ENCODE measurements at regions not wholly inside any gene's neighbourhood (a gene's known extent, or its start where the extent isn't known, plus 50 kb on each side); places are given as distances from the start of the nearest gene placed in this dataset.

- Histone ChIP-seq H3K9me3 (ENCODE audit: low read depth) (no peaks in the 10 kb centered on the region), H3K4me1 (ENCODE audit: insufficient read depth) (no peaks in the 10 kb centered on the region), H3K4me2 (no peak overlapping the region), H3K9me2 (replicated peaks; ENCODE audit: insufficient read depth) (no peaks in the 10 kb centered on the region), H2AFZ (no peak overlapping the region), H3K27me3 (no peaks in the 10 kb centered on the region), H4K20me1 (ENCODE audit: insufficient read depth, poor library complexity, severe bottlenecking) (no peaks in the 10 kb centered on the region), H3K36me3 (replicated peaks; ENCODE audit: insufficient read depth, low read depth) (no peaks in the 10 kb centered on the region), H3K27ac (no peak overlapping the region), H3K4me3 (no peak overlapping the region), H3K79me2 (no peaks in the 10 kb centered on the region)
- WGBS (ENCODE audit: low lambda C conversion rate, missing lambda C conversion rate): 85% methylated on average over 1 of the region's 1 CpG
- DNase-seq (ENCODE audit: low spot score): no peak
- TF ChIP-seq CTCF (IDR thresholded peaks at IDR 0.05; ENCODE audit: poor library complexity): no peak
- TF ChIP-seq EZH2 (IDR thresholded peaks at IDR 0.05; ENCODE audit: borderline replicate concordance): no peak
- TF ChIP-seq EZH2phosphoT487 (IDR thresholded peaks at IDR 0.05; ENCODE audit: low read depth, severe bottlenecking, unreplicated experiment): no peak
Observed at GRCh38 chr5:167877924-167878323, 413.5 kb upstream of the WWC1 start.

GRCh38 chr5:167880420-167880819, 411.0 kb upstream of the WWC1 start:
- H3K79me2 ChIP-seq: no peaks in the 10 kb centered on the region
- no peak overlapping the region for H2AFZ ChIP-seq
- H3K4me3 ChIP-seq: no peak overlapping the region
- no peak overlapping the region for H3K27ac ChIP-seq
- H3K4me1 ChIP-seq (ENCODE audit: insufficient read depth): no peaks in the 10 kb centered on the region
- no peak for DNase-seq (ENCODE audit: low spot score)
- H3K4me2 ChIP-seq: no peak overlapping the region
- no peaks in the 10 kb centered on the region for H3K9me3 ChIP-seq (ENCODE audit: low read depth)
- no peaks in the 10 kb centered on the region for H4K20me1 ChIP-seq (ENCODE audit: insufficient read depth, poor library complexity, severe bottlenecking)
- no peaks in the 10 kb centered on the region for H3K36me3 ChIP-seq (replicated peaks; ENCODE audit: insufficient read depth, low read depth)
- TF ChIP-seq EZH2 (IDR thresholded peaks at IDR 0.05; ENCODE audit: borderline replicate concordance) (no peak), EZH2phosphoT487 (IDR thresholded peaks at IDR 0.05; ENCODE audit: low read depth, severe bottlenecking, unreplicated experiment) (no peak), CTCF (IDR thresholded peaks at IDR 0.05; ENCODE audit: poor library complexity) (no peak)
- no peaks in the 10 kb centered on the region for H3K9me2 ChIP-seq (replicated peaks; ENCODE audit: insufficient read depth)
- 96% methylated on average over 1 of the region's 1 CpG for WGBS (ENCODE audit: low lambda C conversion rate, missing lambda C conversion rate)
- H3K27me3 ChIP-seq: no peaks in the 10 kb centered on the region

GRCh38 chr5:167881041-167881440, 410.4 kb upstream of the WWC1 start:
- Histone ChIP-seq H2AFZ (no peak overlapping the region), H3K4me3 (no peak overlapping the region), H3K9me3 (ENCODE audit: low read depth) (no peaks in the 10 kb centered on the region), H3K4me2 (no peak overlapping the region), H3K36me3 (replicated peaks; ENCODE audit: insufficient read depth, low read depth) (no peaks in the 10 kb centered on the region), H3K79me2 (no peaks in the 10 kb centered on the region), H3K4me1 (ENCODE audit: insufficient read depth) (no peaks in the 10 kb centered on the region), H3K27me3 (no peaks in the 10 kb centered on the region), H4K20me1 (ENCODE audit: insufficient read depth, poor library complexity, severe bottlenecking) (no peaks in the 10 kb centered on the region), H3K27ac (no peak overlapping the region), H3K9me2 (replicated peaks; ENCODE audit: insufficient read depth) (no peaks in the 10 kb centered on the region)
- 78% methylated on average over 1 of the region's 1 CpG for WGBS (ENCODE audit: low lambda C conversion rate, missing lambda C conversion rate)
- DNase-seq (ENCODE audit: low spot score): no peak
- TF ChIP-seq EZH2phosphoT487 (IDR thresholded peaks at IDR 0.05; ENCODE audit: low read depth, severe bottlenecking, unreplicated experiment) (no peak), EZH2 (IDR thresholded peaks at IDR 0.05; ENCODE audit: borderline replicate concordance) (no peak), CTCF (IDR thresholded peaks at IDR 0.05; ENCODE audit: poor library complexity) (no peak)

DNA sequence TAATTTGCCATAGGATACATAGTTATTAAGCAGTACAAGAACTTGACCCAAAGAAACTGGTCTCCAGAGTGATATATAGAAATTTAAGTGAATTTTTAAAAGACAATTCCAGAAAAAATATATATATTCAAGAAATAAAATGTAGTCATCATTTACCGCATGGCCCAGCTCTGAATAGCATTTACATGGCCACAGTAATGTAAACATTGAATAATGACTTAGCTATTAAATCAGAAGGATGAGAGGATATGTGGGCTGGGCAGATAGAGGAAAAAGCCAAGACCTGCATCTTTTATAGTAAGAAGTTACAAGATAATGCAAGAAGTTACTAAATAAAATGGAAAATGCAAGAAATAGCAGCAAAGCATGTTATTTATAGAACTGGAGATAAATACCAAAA, 405.2 kb upstream of the WWC1 start:
- Histone ChIP-seq H3K79me2 (no peaks in the 10 kb centered on the region), H3K4me3 (no peak overlapping the region), H3K9me3 (ENCODE audit: low read depth) (no peaks in the 10 kb centered on the region), H3K27ac (no peak overlapping the region), H2AFZ (no peak overlapping the region), H3K9me2 (replicated peaks; ENCODE audit: insufficient read depth) (no peaks in the 10 kb centered on the region), H4K20me1 (ENCODE audit: insufficient read depth, poor library complexity, severe bottlenecking) (no peaks in the 10 kb centered on the region), H3K27me3 (no peaks in the 10 kb centered on the region), H3K4me2 (no peak overlapping the region), H3K36me3 (replicated peaks; ENCODE audit: insufficient read depth, low read depth) (no peaks in the 10 kb centered on the region), H3K4me1 (ENCODE audit: insufficient read depth) (no peaks in the 10 kb centered on the region)
- 73% methylated on average over 1 of the region's 1 CpG for WGBS (ENCODE audit: low lambda C conversion rate, missing lambda C conversion rate)
- TF ChIP-seq CTCF (IDR thresholded peaks at IDR 0.05; ENCODE audit: poor library complexity) (no peak), EZH2 (IDR thresholded peaks at IDR 0.05; ENCODE audit: borderline replicate concordance) (no peak), EZH2phosphoT487 (IDR thresholded peaks at IDR 0.05; ENCODE audit: low read depth, severe bottlenecking, unreplicated experiment) (no peak)
- DNase-seq (ENCODE audit: low spot score): no peak

All from hepatocyte (in vitro differentiated cells).